Lung microvascular endothelial cell (primary cell): ENCODE measurements at regions not wholly inside any gene's neighbourhood (a gene's known extent, or its start where the extent isn't known, plus 50 kb on each side); places are given as distances from the start of the nearest gene placed in this dataset.
"Not testable (repeated sequence)": the region's sequence is repeated elsewhere in the genome, so short reads cannot be mapped to it uniquely, and the experiment has no call there.

Experiments used
- DNase-seq, 2 donors: peaks; one replicate each; pipeline versions ENCODE4 v3.0.0 to v3.0.0-alpha.2; 2010; ENCODE audit warnings: low read depth in 2 of 2

- no peak for DNase-seq
Observed at GRCh38 chr18:71249791-71250190, 960.9 kb downstream of the SOCS6 start.

DNA sequence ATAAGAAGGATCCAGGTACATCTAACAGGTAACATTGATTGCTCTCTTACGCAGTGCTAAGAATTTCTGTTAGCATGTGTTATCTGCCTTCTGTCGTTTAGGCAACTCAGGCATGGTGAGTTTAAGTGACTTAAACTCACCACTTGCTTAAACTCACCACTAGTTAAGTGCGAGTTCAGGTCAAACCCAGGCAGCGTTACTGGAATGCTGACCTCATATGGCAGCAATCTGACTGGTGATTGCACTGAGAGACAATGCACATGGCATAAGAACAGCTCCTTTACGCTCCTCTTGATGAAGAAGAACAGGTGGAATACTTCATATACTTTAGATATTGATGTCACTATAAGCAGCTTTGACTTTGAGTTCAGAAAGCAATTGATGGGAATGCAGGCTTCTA lies 954.1 kb downstream of the SOCS6 start:
- no peak for DNase-seq

DNA sequence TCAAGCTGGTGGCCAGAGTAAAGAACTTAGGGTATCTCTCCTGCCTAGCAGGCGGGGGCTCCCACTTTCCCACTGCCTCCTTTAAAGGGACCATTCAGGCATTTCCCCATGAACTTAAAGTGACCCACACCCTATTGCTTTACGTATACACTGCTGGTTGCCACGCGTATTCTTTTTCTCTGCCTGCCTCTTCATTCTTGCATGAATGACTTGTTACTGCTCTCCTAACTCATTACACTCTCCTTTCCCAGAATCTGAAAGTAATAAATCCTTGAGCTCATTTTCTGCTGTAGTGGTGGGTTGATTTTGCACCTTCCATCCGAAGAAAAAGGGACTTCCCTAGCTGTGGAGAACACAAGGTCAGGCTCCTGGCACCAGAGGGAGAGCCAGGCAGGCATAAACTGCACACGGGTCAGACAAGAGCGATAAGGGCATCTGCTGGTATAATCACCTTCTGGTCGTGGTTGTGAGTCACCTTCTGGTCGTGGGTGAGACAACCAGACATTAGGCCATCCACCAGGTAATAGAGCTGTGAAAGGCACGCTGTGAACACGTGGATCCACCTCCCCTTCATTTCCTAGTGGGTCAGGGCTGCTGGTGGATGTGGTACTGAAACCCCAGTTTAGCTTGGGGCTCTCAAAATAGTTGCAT lies 950.3 kb downstream of the SOCS6 start:
- no peak for DNase-seq

GRCh38 chr18:71237641-71238040 lies 948.8 kb downstream of the SOCS6 start:
- DNase-seq, result no peak

DNA sequence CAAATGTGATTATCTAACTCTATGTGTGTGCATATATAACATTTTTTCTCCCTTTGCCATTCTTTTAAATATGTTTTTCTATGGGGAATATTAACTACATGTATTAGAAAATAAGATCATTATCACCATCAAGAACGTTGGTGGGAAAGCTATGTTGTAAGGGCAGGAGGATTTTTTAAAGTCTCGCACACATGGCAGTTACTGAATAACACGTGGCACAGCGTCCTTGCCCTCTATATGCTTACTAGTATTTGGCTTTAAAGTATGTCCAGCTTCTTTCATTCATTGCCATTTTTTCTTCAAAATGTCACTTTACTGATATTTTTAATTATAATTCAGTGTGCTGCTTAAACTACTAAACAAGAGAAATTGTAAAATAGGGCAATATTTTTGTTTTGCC lies 944.3 kb downstream of the SOCS6 start:
- no peak for DNase-seq

GRCh38 chr18:71223486-71223885 lies 934.6 kb downstream of the SOCS6 start:
- no peak for DNase-seq

- DNase-seq, result no peak
Observed at GRCh38 chr18:71221405-71221804, 932.6 kb downstream of the SOCS6 start.

DNA sequence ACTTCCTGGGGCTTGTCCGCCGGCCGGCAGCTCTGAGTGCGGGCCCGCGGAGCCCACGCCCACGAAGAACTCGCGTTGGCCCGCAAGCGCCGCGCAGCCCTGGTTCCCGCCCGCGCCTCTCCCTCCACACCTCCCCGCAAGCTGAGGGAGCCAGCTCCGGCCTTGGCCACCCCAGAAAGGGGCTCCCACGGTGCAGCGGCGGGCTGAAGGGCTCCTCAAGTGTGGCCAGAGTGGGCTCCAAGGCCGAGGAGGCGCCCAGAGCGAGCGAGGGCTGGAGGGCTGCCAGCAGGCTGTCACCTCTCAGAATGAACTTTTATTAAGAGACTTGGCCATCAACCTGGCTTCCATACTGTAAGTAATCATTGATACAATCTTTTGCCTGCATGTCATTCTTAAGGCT lies 923.9 kb downstream of the SOCS6 start:
- not testable (repeated sequence) for DNase-seq

- no peak for DNase-seq
Observed at GRCh38 chr18:71212222-71212621, 923.4 kb downstream of the SOCS6 start.

- DNase-seq, result peak; percentile 46 to 72
Observed at GRCh38 chr18:71209944-71210343, 921.1 kb downstream of the SOCS6 start.

DNA sequence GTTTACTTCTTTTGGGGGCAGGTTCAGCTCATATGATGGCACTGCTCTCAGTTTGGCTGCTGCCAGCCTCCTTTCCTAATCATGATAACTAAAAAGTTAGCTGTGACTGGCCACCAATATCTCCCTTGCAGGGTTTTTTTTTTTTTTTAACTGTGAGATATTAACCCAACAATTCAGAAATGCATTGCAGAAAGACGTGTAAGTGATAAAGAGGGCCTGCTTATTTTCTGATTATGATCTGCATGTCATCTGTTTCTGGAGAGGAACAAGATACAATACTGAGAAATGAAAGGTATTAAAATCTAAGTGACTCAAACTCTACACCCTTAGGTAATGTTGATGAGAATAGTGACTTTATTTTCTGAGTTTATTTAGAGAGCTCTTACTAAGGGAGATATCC lies 905.6 kb downstream of the SOCS6 start:
- DNase-seq, result no peak

GRCh38 chr18:71189581-71189980 lies 900.7 kb downstream of the SOCS6 start:
- no peak for DNase-seq

GRCh38 chr18:71168557-71169145 lies 879.8 kb downstream of the SOCS6 start:
- no peak for DNase-seq

DNA sequence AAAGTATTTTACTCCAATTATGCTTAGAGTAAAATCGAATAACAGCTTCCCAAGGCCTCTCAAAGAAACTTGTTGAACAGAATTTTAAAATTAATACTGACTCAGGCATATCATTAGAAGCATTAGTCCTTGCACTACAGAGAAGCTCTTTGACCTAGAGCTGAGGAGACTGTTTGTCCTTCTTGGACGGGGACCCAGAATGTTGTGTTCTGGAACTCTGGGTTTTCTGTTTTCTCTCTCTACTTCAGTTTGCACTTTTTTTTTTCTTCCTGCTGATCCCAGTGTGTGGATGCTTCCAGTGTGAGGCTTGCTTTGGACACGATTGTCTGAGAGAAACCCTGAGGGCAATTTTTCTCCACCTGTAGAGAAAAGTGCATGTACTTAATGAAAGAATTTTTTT lies 847.6 kb downstream of the SOCS6 start:
- no peak for DNase-seq

- DNase-seq, result no peak
Observed at GRCh38 chr18:71134122-71134521, 845.3 kb downstream of the SOCS6 start.

- peak in 1 of 2 donors; percentile 8 for DNase-seq
Observed at GRCh38 chr18:71131918-71132317, 843.1 kb downstream of the SOCS6 start.

DNA sequence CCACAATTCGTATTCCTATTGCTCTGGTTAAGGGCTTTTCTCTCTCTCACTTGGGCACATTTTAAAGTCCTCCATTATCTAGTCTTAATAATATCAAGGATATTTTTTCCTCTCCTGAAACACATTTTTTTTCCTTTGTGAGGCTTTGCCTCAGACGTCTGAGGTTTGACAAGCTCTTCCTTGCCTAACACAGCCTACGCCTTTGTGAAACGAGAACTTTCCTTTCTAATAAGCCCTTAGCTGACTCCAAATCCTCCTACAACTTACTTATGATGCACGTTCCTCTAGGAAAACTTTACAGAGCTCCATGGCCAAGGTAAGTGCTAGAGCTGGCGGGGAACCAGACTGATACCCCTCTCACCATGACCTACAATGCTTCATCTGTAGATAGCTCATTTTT lies 841.5 kb downstream of the SOCS6 start:
- no peak for DNase-seq

DNA sequence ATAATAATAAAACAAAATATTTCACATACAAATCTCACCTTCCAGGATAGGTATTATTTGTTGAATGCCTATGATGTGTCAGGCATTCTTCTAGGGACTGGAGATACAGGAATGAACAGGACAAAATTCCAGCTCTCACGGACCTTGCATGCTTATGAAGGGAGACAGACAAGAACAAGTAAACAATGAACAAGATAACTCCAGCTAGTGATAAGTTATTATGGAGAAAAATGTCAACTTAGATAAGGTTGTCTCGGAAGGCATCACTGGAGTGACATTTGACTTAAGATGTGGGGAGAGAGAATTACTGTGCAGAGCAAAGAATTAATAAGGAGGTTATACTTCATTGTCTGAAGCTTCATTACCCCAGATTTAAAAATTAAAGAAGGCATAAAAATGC lies 836.7 kb downstream of the SOCS6 start:
- no peak for DNase-seq

GRCh38 chr18:71116535-71116934 lies 827.7 kb downstream of the SOCS6 start:
- DNase-seq, result peak; percentile 39 to 46

GRCh38 chr18:71115261-71115660 lies 826.4 kb downstream of the SOCS6 start:
- no peak for DNase-seq

DNA sequence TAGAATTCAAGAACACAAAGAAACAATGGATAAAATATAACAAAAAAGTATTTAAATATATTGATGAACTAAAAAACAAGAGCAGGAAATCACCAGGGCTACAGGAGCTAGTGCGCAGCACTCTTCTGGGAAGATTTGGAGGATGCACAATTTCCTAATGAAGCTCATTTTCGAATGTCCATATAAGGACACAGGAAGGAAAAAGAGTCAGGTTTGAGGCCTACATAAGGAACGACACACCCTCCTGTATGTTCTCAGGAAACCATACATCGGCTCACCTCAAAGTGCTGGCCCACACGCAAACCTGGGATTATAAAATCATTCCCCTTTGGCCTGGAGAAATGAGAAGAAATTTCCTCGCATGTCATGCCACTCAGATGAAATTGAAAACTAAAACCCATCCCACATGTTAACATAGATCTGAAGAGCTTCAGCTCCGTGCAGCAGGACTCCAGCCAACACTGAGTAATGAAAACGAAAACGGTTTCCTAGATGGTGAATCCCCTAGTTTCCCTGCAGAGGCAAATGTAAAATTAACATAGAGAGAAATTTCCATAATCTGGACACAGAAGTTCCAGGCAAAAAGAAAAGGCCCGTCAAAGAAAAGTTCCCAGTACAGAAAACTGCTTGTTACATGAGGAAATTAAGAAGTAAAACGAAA lies 825.8 kb downstream of the SOCS6 start:
- no peak for DNase-seq

- no peak for DNase-seq
Observed at GRCh38 chr18:71107244-71107643, 818.4 kb downstream of the SOCS6 start.

DNA sequence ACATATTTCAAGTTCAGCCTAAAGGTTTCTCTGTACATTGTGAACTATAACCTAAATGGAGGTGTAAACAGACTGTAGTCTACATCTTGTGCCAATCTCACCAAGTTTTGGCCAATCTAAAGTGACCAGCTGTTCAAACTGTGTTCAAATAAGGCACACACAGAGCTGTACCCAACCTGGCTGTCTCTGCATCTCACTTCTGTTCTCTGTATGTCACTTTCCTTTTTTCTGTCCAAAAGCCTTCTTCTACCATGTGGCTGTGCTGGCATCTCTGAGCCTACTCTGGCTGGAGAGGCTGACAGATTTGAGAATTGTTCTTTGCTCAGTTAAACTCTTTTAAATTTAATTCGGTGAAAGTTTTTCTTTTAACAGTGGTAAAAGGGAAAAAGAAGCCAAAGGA lies 817.9 kb downstream of the SOCS6 start:
- no peak for DNase-seq
